ENCODE measurements at regions not wholly inside any gene's neighbourhood (a gene's known extent, or its start where the extent isn't known, plus 50 kb on each side); places are given as distances from the start of the nearest gene placed in this dataset.

- Mint-ChIP-seq H3K27me3 (ENCODE audit: low read depth) (peaks cover 4% of the 10 kb centered on the region), H3K4me1 (ENCODE audit: low read depth) (peaks cover 4% of the 10 kb centered on the region), H3K36me3 (ENCODE audit: low read depth) (no peaks in the 10 kb centered on the region), H3K9me3 (ENCODE audit: low read depth) (no peaks in the 10 kb centered on the region), H3K4me3 (ENCODE audit: unreplicated experiment) (no peak overlapping the region), H3K27ac (ENCODE audit: unreplicated experiment) (no peak overlapping the region)
- TF ChIP-seq CTCF (IDR thresholded peaks at IDR 0.05) = peak; percentile 60
- DNase-seq (ENCODE audit: low spot score) = no peak
Measured at GRCh38 chr2:35365859-35366258, 989.7 kb upstream of the CRIM1 start.

GRCh38 chr2:35356332-35356731 lies 999.2 kb upstream of the CRIM1 start:
- H3K36me3 Mint-ChIP-seq (ENCODE audit: low read depth) = peaks cover 1% of the 10 kb centered on the region
- peaks cover 15% of the 10 kb centered on the region for H3K9me3 Mint-ChIP-seq (ENCODE audit: low read depth)
- no peak for DNase-seq (ENCODE audit: low spot score)
- no peak overlapping the region for H3K27ac Mint-ChIP-seq (ENCODE audit: unreplicated experiment)
- no peak for TF ChIP-seq CTCF (IDR thresholded peaks at IDR 0.05)
- H3K4me3 Mint-ChIP-seq (ENCODE audit: unreplicated experiment) = no peak overlapping the region
- H3K4me1 Mint-ChIP-seq (ENCODE audit: low read depth) = no peaks in the 10 kb centered on the region
- peaks cover 3% of the 10 kb centered on the region for H3K27me3 Mint-ChIP-seq (ENCODE audit: low read depth)

- Mint-ChIP-seq H3K4me1 (ENCODE audit: low read depth) (no peaks in the 10 kb centered on the region), H3K27me3 (ENCODE audit: low read depth) (peaks cover 10% of the 10 kb centered on the region), H3K36me3 (ENCODE audit: low read depth) (peaks cover 1% of the 10 kb centered on the region), H3K4me3 (ENCODE audit: unreplicated experiment) (no peak overlapping the region), H3K9me3 (ENCODE audit: low read depth) (peaks cover 9% of the 10 kb centered on the region), H3K27ac (ENCODE audit: unreplicated experiment) (no peak overlapping the region)
- no peak for DNase-seq (ENCODE audit: low spot score)
- TF ChIP-seq CTCF (IDR thresholded peaks at IDR 0.05) = no peak
Measured at GRCh38 chr2:35355056-35355455, 1000.5 kb upstream of the CRIM1 start.

- Mint-ChIP-seq H3K36me3 (ENCODE audit: low read depth) (no peaks in the 10 kb centered on the region), H3K27me3 (ENCODE audit: low read depth) (peaks cover 28% of the 10 kb centered on the region), H3K9me3 (ENCODE audit: low read depth) (peaks cover 3% of the 10 kb centered on the region), H3K4me1 (ENCODE audit: low read depth) (no peaks in the 10 kb centered on the region), H3K27ac (ENCODE audit: unreplicated experiment) (no peak overlapping the region), H3K4me3 (ENCODE audit: unreplicated experiment) (no peak overlapping the region)
- no peak for TF ChIP-seq CTCF (IDR thresholded peaks at IDR 0.05)
- DNase-seq (ENCODE audit: low spot score) = no peak
Measured at GRCh38 chr2:35347561-35347960, 1008.0 kb upstream of the CRIM1 start.

- Mint-ChIP-seq H3K9me3 (ENCODE audit: low read depth) (peaks cover 9% of the 10 kb centered on the region), H3K27me3 (ENCODE audit: low read depth) (peaks cover 12% of the 10 kb centered on the region), H3K4me3 (ENCODE audit: unreplicated experiment) (no peak overlapping the region), H3K4me1 (ENCODE audit: low read depth) (peaks cover 11% of the 10 kb centered on the region), H3K27ac (ENCODE audit: unreplicated experiment) (no peak overlapping the region), H3K36me3 (ENCODE audit: low read depth) (peaks cover 3% of the 10 kb centered on the region)
- TF ChIP-seq CTCF (IDR thresholded peaks at IDR 0.05) = peak; percentile 70
- DNase-seq (ENCODE audit: low spot score) = no peak
Measured at GRCh38 chr2:35343135-35343534, 1012.4 kb upstream of the CRIM1 start.
